Right ventricle myocardium superior (tissue), 1 donor: ENCODE measurements at regions not wholly inside any gene's neighbourhood (a gene's known extent, or its start where the extent isn't known, plus 50 kb on each side); places are given as distances from the start of the nearest gene placed in this dataset.
"Not testable (repeated sequence)": the region's sequence is repeated elsewhere in the genome, so short reads cannot be mapped to it uniquely, and the experiment has no call there.

ENCODE experiments used
- ATAC-seq: fragments of 200-7000 bp; cut with Tn5 transposase; one replicate; pipeline ENCODE4 v1.9.1; 2020; ENCODE audit warnings: mild to moderate bottlenecking; ENCODE audit not compliant: poor library complexity
- DNase-seq: peaks from one replicate; pipeline ENCODE4 v3.0.0-alpha.2; 2020
- intact Hi-C: fragments of 100-400 bp; cut with DNase I; formaldehyde crosslinking; loops from one replicate; pipeline ENCODE4 v1.11.2; 2022
- donor health status: DM: no; HTN: yes; CAD: no; lungs with severe emphysema.

GRCh38 chr2:149884871-149885270 is 297.3 kb upstream of the MMADHC start:
- intact Hi-C loops: no loop called here
- ATAC-seq (no peak), DNase-seq (no peak)

- intact Hi-C loops: no loop called here
- ATAC-seq (no peak), DNase-seq (no peak)
Observed at GRCh38 chr2:149877913-149878312, 290.3 kb upstream of the MMADHC start.

GRCh38 chr2:149877074-149877473 is 289.5 kb upstream of the MMADHC start:
- ATAC-seq (no peak), DNase-seq (no peak)
- intact Hi-C loops: no loop called here

- DNase-seq (no peak), ATAC-seq (no peak)
- intact Hi-C loops: no loop called here
Observed at GRCh38 chr2:149873936-149874335, 286.4 kb upstream of the MMADHC start.

- DNase-seq (no peak), ATAC-seq (no peak)
- intact Hi-C loops: no loop called here
Observed at GRCh38 chr2:149872638-149873150, 285.1 kb upstream of the MMADHC start.

GRCh38 chr2:149872041-149872440 is 284.5 kb upstream of the MMADHC start:
- no peak for DNase-seq
- intact Hi-C loops: no loop called here
- no peak for ATAC-seq

GRCh38 chr2:149871091-149871885 is 283.7 kb upstream of the MMADHC start:
- intact Hi-C loops: no loop called here
- DNase-seq (no peak), ATAC-seq (no peak)

- ATAC-seq: no peak
- no peak for DNase-seq
- intact Hi-C loops: no loop called here
Observed at GRCh38 chr2:149863227-149863626, 275.7 kb upstream of the MMADHC start.

- DNase-seq (no peak), ATAC-seq (no peak)
- intact Hi-C loops: no loop called here
Observed at GRCh38 chr2:149861034-149861433, 273.5 kb upstream of the MMADHC start.

- peak; percentile 41 for DNase-seq
- intact Hi-C loops: no loop called here
- peak; percentile 76 for ATAC-seq
Observed at GRCh38 chr2:149860276-149860921, 272.8 kb upstream of the MMADHC start.

GRCh38 chr2:149858901-149859634 is 271.5 kb upstream of the MMADHC start:
- intact Hi-C loops: no loop called here
- ATAC-seq (peak; percentile 75), DNase-seq (no peak)

GRCh38 chr2:149858216-149858615 is 270.6 kb upstream of the MMADHC start:
- intact Hi-C loops: no loop called here
- no peak for DNase-seq
- ATAC-seq: no peak

GRCh38 chr2:149857344-149857743 is 269.8 kb upstream of the MMADHC start:
- DNase-seq (no peak), ATAC-seq (no peak)
- intact Hi-C loops: no loop called here

GRCh38 chr2:149855859-149856258 is 268.3 kb upstream of the MMADHC start:
- ATAC-seq, DNase-seq, intact Hi-C loops: not testable (repeated sequence)

GRCh38 chr2:149849591-149849990 is 262.0 kb upstream of the MMADHC start:
- no peak for ATAC-seq
- intact Hi-C loops: no loop called here
- no peak for DNase-seq

- intact Hi-C loops: no loop called here
- DNase-seq (no peak), ATAC-seq (no peak)
Observed at GRCh38 chr2:149849136-149849535, 261.6 kb upstream of the MMADHC start.

GRCh38 chr2:149841396-149841795 is 253.8 kb upstream of the MMADHC start:
- ATAC-seq (no peak), DNase-seq (no peak)
- intact Hi-C loops: no loop called here

GRCh38 chr2:149832324-149832723 is 244.7 kb upstream of the MMADHC start:
- intact Hi-C loops: no loop called here
- ATAC-seq (no peak), DNase-seq (no peak)

- ATAC-seq (no peak), DNase-seq (no peak)
- intact Hi-C loops: no loop called here
Observed at GRCh38 chr2:149828520-149829210, 241.1 kb upstream of the MMADHC start.
